ENCODE measurements at regions not wholly inside any gene's neighbourhood (a gene's known extent, or its start where the extent isn't known, plus 50 kb on each side); places are given as distances from the start of the nearest gene placed in this dataset.

DNA sequence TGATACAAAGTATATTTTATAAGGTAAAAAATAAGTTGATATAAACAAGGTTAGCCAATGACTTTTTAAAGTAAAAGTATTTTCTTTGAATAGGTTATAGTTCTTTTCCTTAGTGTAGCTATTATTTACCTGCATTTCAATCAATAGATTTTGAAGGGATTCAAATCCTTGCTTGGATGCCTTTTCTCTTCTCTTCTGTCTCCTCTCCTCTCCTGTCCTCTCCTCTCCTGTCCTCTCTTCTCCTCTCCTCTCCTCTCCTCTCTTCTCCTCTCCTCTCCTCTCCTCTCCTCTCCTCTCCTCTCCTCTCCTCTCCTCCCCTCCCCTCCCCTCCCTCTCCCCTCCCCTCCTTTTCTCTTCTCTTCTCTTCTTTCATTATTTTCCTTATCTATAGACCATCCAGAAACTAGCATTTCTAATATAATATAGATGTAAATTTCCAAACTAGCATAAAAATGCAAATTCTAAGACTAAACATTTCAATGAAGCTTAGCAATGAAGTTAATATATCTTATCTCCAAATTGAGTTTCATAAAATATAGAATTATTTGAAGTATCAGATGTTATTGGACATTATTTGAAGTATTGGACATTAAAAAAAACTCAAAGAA is 60.5 kb upstream of the PRKCQ start:
- DNase-seq (ENCODE audit: low spot score): no peak

DNA sequence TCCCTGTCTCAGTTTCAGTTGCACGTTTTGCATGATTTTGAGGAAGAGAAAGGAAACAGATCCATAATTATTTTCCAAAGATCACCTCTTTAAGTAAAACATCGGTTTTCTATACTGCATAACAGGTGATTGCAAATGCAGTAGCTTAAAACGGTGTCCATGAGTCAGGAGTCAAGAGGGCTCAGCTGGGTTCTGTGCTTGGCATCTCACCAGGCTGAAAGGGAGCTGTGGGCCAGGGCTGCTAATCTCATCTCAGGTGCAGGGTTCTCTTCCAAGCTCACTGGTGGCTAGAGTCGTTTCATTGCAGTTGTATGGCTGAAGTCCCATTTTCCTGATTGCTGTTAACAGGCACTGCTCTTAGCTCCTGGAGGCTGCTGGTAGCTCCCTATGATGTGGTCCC is 57.0 kb upstream of the PRKCQ start:
- DNase-seq (ENCODE audit: low spot score): no peak

DNA sequence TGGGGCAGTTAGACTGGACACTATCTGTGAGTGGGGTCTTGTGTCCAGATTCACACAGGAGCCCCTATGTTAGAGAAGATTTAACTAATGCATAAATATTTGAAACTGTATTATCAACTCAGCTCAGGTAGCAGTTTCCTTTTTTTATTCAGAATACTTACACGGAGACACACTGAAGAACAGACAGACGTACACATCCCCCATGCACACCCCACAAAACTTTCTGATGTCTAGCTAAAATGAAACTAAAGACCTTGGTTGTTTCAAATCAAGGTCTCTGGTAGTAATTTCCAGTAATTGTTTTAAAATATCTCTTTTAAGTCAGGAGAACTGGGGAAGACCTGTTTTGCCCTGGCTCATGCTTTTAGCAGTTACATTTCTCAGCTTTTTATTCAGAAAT is 55.7 kb upstream of the PRKCQ start:
- DNase-seq (ENCODE audit: low spot score): no peak
